Ascending aorta (tissue), 2 donors: ENCODE measurements at regions not wholly inside any gene's neighbourhood (a gene's known extent, or its start where the extent isn't known, plus 50 kb on each side); places are given as distances from the start of the nearest gene placed in this dataset.

Source experiments
- DNase-seq, 2 donors: peaks; one replicate each; pipeline ENCODE4 v3.0.0-alpha.2; 2019; ENCODE audit warnings: low spot score in 2 of 2
- H3K27ac ChIP-seq, 2 donors: fragments of 200-600 bp; sonication (generic); one replicate each; pipeline ENCODE4 v1.5.1; 2016 to 2017; ENCODE audit warnings: mild to moderate bottlenecking in 1 of 2
- H3K27me3 ChIP-seq: fragments of 200-600 bp; sonication (generic); one replicate; pipeline ENCODE4 v1.5.1; 2017
- H3K36me3 ChIP-seq, 2 donors: fragments of 200-600 bp; sonication (generic); one replicate each; pipeline ENCODE4 v1.5.1; 2016
- H3K4me1 ChIP-seq, 2 donors: fragments of 200-600 bp; sonication (generic); one replicate each; pipeline ENCODE4 v1.5.1; 2016 to 2017; ENCODE audit warnings: mild to moderate bottlenecking in 1 of 2
- H3K4me3 ChIP-seq, 2 donors: fragments of 200-600 bp; sonication (generic); one replicate each; pipeline ENCODE4 v1.5.1; 2016 to 2017; ENCODE audit warnings: mild to moderate bottlenecking in 1 of 2
- H3K9me3 ChIP-seq, 2 donors: fragments of 200-600 bp; sonication (generic); one replicate each; pipeline ENCODE4 v1.5.1; 2016
- intact Hi-C: fragments of 100-400 bp; cut with DNase I; formaldehyde crosslinking; loops from one replicate; pipeline ENCODE4 v1.15.1; 2023
- TF ChIP-seq, protein P1 (sequence below), 3 experiments: fragments of 200-600 bp in 2 of 3; fragments of 450-650 bp in 1 of 3; sonication (generic) in 2 of 3; IDR thresholded peaks; one replicate each; pipeline ENCODE4 v1.5.1; 2016 to 2019; ENCODE audit warnings: antibody characterized with exemption in 3 of 3, mild to moderate bottlenecking in 1 of 3, moderate library complexity in 1 of 3

DNA sequence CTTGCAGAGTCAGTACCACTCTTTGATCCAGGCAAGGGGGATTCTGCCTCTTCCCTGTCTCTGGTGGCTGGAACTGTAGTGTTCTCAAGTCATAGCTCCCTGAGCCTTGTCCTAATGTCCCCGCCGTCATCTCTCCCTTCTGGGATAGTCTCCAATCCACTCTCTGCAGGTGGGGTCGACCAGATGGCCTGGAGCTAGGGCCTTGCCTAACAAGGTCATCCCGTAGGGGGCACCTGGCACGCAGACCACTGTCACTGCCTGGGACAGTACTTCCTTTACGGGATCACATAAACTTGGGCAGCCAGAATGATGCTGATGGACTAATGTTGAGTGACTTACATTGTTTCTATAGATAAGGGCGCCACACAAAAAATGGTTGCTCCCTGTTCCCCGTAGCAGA, 118.9 kb upstream of the SLC22A23 start:
- Histone ChIP-seq H3K4me1 (peaks cover 8 to 20% of the 10 kb centered on the region in 2 donors), H3K36me3 (no peaks in the 10 kb centered on the region), H3K9me3 (no peaks in the 10 kb centered on the region), H3K4me3 (no peak overlapping the region), H3K27me3 (no peaks in the 10 kb centered on the region), H3K27ac (no peak overlapping the region)
- DNase-seq = no peak
- TF ChIP-seq, protein P1, sequence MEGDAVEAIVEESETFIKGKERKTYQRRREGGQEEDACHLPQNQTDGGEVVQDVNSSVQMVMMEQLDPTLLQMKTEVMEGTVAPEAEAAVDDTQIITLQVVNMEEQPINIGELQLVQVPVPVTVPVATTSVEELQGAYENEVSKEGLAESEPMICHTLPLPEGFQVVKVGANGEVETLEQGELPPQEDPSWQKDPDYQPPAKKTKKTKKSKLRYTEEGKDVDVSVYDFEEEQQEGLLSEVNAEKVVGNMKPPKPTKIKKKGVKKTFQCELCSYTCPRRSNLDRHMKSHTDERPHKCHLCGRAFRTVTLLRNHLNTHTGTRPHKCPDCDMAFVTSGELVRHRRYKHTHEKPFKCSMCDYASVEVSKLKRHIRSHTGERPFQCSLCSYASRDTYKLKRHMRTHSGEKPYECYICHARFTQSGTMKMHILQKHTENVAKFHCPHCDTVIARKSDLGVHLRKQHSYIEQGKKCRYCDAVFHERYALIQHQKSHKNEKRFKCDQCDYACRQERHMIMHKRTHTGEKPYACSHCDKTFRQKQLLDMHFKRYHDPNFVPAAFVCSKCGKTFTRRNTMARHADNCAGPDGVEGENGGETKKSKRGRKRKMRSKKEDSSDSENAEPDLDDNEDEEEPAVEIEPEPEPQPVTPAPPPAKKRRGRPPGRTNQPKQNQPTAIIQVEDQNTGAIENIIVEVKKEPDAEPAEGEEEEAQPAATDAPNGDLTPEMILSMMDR (IDR thresholded peaks at IDR 0.05) = no peak
- intact Hi-C loops = no loop called here

DNA sequence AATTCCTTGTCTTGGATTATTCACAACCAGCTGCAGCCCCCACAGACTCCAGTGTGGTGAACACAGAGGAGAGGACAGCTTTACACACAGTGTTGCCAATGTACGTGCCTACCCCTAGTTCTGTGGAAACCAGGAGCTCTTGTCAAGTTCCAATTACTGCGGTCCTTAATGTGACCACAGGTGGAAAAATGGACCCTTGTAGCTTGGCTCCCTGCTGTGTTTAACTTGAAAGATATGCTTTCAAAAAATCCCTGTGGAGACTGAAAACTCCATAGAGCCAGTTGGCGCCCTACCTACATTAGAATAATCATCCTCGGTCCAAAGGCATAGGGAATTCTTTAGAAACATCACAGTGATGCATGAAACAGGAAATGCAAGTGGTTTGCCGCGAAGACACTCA, 118.3 kb upstream of the SLC22A23 start:
- intact Hi-C loops = no loop called here
- TF ChIP-seq, protein P1 (IDR thresholded peaks at IDR 0.05) = no peak
- no peak for DNase-seq

DNA sequence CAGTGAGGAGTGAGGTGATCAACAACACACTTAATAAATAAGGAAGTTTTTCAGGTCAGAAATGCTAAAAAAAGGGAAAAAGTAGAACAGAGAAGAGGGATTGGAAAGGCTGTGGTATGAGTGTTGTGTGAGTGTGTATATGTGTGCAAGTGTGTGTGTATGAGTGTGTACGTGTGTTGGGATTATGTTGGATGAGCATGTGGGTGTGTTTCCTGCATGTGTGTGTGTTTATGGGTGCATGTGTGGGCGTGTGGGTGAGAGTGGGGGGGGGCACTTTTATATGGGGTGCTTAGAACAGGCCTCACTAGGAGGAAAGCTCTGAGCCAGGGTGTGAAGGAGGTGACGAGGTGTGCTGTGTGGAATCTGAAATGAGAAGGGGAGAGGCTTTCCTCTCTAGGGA, 116.8 kb upstream of the SLC22A23 start:
- H3K4me1 ChIP-seq = peaks cover 12 to 30% of the 10 kb centered on the region in 2 donors
- H3K36me3 ChIP-seq = no peaks in the 10 kb centered on the region
- intact Hi-C loops = no loop called here
- H3K4me3 ChIP-seq = no peak overlapping the region
- DNase-seq = no peak
- no peak overlapping the region for H3K27ac ChIP-seq
- H3K27me3 ChIP-seq = no peaks in the 10 kb centered on the region
- no peaks in the 10 kb centered on the region for H3K9me3 ChIP-seq
- TF ChIP-seq, protein P1 (IDR thresholded peaks at IDR 0.05) = no peak

More for the DNA sequence above, 118.3 kb upstream of the SLC22A23 start:
- no peaks in the 10 kb centered on the region for H3K27me3 ChIP-seq
- peaks cover 12 to 26% of the 10 kb centered on the region in 2 donors for H3K4me1 ChIP-seq
- H3K36me3 ChIP-seq = no peaks in the 10 kb centered on the region
- H3K4me3 ChIP-seq = no peak overlapping the region
- no peak overlapping the region for H3K27ac ChIP-seq
- no peaks in the 10 kb centered on the region for H3K9me3 ChIP-seq

DNA sequence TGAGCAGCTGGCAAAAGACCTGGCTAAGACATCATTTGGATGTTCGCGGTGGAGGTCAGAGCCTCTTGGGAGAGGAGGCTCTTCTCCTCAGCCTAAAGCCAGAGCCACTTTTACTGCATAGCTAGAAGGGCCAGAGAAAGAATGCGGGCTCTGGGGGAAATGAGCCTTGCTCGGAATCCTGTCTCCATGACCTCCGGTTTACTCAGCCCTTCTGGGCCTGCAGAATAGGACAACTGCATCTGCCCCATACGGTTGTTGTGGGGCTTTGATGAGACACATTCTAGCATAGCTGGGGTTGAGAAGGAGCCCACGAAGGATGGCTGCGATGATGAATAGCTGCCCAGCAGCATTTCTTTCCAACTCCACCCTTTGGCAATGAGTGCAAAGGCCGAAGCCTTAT, 115.0 kb upstream of the SLC22A23 start:
- intact Hi-C loops = no loop called here
- no peak overlapping the region for H3K4me3 ChIP-seq
- H3K27ac ChIP-seq = peak overlapping the region; percentile 68 to 73
- no peak for DNase-seq
- TF ChIP-seq, protein P1 (IDR thresholded peaks at IDR 0.05) = no peak
- no peaks in the 10 kb centered on the region for H3K36me3 ChIP-seq
- H3K4me1 ChIP-seq = peaks cover 12 to 30% of the 10 kb centered on the region in 2 donors
- H3K9me3 ChIP-seq = no peaks in the 10 kb centered on the region
- no peaks in the 10 kb centered on the region for H3K27me3 ChIP-seq

DNA sequence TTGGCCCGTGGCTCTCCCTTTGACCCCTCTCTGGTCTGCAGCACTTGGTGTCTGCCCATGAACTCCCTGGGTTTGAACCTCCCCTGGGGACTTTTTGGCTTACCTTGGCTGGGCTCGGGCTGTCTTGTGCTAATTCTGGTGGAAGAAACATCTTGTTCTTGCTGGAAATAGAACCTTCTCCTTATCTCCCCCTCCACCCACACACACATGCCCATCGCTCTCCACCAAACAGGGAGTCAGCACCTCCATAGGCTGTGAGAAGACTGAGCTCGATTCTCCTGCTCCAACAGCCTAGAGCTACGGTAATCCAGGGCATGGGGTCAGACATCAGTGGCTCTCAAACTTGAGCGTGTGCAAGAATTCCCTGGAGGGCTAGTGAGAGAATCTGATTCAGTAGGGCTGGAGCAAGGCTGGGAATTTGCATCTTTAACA, 114.4 kb upstream of the SLC22A23 start:
- intact Hi-C loops = no loop called here
- peak overlapping the region; percentile 68 to 73 for H3K27ac ChIP-seq
- H3K9me3 ChIP-seq = no peaks in the 10 kb centered on the region
- H3K4me1 ChIP-seq = peaks cover 12 to 30% of the 10 kb centered on the region in 2 donors
- TF ChIP-seq, protein P1 (IDR thresholded peaks at IDR 0.05) = no peak
- H3K36me3 ChIP-seq = no peaks in the 10 kb centered on the region
- H3K27me3 ChIP-seq = no peaks in the 10 kb centered on the region
- DNase-seq = peak; percentile 28 to 82
- H3K4me3 ChIP-seq = no peak overlapping the region

DNA sequence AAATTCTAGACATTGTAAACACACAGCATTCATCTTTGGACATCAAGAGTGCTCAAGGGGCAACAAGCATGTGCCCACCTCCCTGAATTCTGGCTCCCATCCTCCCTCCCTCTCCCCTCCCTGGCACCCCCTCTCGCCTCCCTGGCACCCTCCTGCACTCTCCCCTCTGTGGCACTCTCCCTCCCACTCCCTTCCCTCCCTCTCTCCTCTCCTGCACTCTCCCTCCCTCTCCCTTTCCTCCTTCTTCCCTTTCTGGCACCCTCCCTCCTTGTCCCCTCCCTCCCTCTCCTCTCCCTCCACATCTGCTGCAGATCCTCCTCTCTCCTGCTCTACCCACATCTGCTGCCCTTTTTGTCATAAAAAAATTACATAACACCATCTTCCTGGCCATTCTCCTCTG, 113.0 kb upstream of the SLC22A23 start:
- Histone ChIP-seq H3K4me3 (no peak overlapping the region), H3K4me1 (peaks cover 12 to 30% of the 10 kb centered on the region in 2 donors), H3K27ac (peak overlapping the region in 1 of 2 donors; percentile 73), H3K9me3 (no peaks in the 10 kb centered on the region), H3K27me3 (no peaks in the 10 kb centered on the region), H3K36me3 (no peaks in the 10 kb centered on the region)
- DNase-seq = no peak
- TF ChIP-seq, protein P1 (IDR thresholded peaks at IDR 0.05) = no peak
- intact Hi-C loops = no loop called here
